SJCRH30 (cell line): ENCODE measurements at regions not wholly inside any gene's neighbourhood (a gene's known extent, or its start where the extent isn't known, plus 50 kb on each side); places are given as distances from the start of the nearest gene placed in this dataset.
"Not testable (repeated sequence)": the region's sequence is repeated elsewhere in the genome, so short reads cannot be mapped to it uniquely, and the experiment has no call there.

Experiments
- DNase-seq, 2 experiments: peaks; one replicate each; pipeline ENCODE4 v3.0.0-alpha.2; 2015 to 2020
- H3K27ac ChIP-seq: fragments of 250-450 bp; sonication (Bioruptor Pico); 2 replicates; pipeline ENCODE4 v1.5.1; 2020; ENCODE audit warnings: mild to moderate bottlenecking, moderate library complexity
- H3K27me3 ChIP-seq: fragments of 250-450 bp; sonication (Bioruptor Pico); 2 replicates; pipeline ENCODE4 v1.5.1; 2020; ENCODE audit warnings: mild to moderate bottlenecking, moderate library complexity
- H3K36me3 ChIP-seq: fragments of 250-450 bp; sonication (Bioruptor Pico); 2 replicates; pipeline ENCODE4 v1.5.1; 2020; ENCODE audit warnings: mild to moderate bottlenecking, moderate library complexity
- H3K4me1 ChIP-seq: fragments of 250-450 bp; sonication (Bioruptor Pico); 2 replicates; pipeline ENCODE4 v1.5.1; 2020; ENCODE audit warnings: mild to moderate bottlenecking, moderate library complexity
- H3K4me3 ChIP-seq: fragments of 250-450 bp; sonication (Bioruptor Pico); 2 replicates; pipeline ENCODE4 v1.5.1; 2020; ENCODE audit warnings: mild to moderate bottlenecking, moderate library complexity
- H3K9me3 ChIP-seq: fragments of 250-450 bp; sonication (Bioruptor Pico); replicated peaks from 2 replicates; pipeline ENCODE4 v1.5.1; 2020; ENCODE audit warnings: mild to moderate bottlenecking, moderate library complexity

GRCh38 chr20:18876394-18876793 lies 62.8 kb downstream of the SCP2D1 start:
- DNase-seq, H3K4me3 ChIP-seq, H3K36me3 ChIP-seq, H3K27me3 ChIP-seq, H3K27ac ChIP-seq, H3K9me3 ChIP-seq, H3K4me1 ChIP-seq: not testable (repeated sequence)

- no peaks in the 10 kb centered on the region for H3K4me1 ChIP-seq
- no peak overlapping the region for H3K27ac ChIP-seq
- H3K9me3 ChIP-seq: no peaks in the 10 kb centered on the region; the same call in 1 of the 2 replicates
- no peaks in the 10 kb centered on the region for H3K27me3 ChIP-seq
- no peaks in the 10 kb centered on the region for H3K36me3 ChIP-seq
- DNase-seq: peak in 1 of 2 experiments; percentile 13
- H3K4me3 ChIP-seq: no peak overlapping the region
Measured at GRCh38 chr20:18879262-18879661, 65.7 kb downstream of the SCP2D1 start.

GRCh38 chr20:18886756-18887155 lies 73.2 kb downstream of the SCP2D1 start:
- Histone ChIP-seq H3K4me3 (no peak overlapping the region), H3K27ac (no peak overlapping the region), H3K36me3 (no peaks in the 10 kb centered on the region), H3K4me1 (peaks cover 4% of the 10 kb centered on the region; the same call in 1 of the 2 replicates), H3K27me3 (no peaks in the 10 kb centered on the region), H3K9me3 (no peaks in the 10 kb centered on the region)
- peak in 1 of 2 experiments; percentile 12 for DNase-seq

GRCh38 chr20:18901980-18902737 lies 88.6 kb downstream of the SCP2D1 start:
- DNase-seq: no peak
- Histone ChIP-seq H3K27ac (no peak overlapping the region), H3K9me3 (no peaks in the 10 kb centered on the region), H3K36me3 (no peaks in the 10 kb centered on the region), H3K4me3 (no peak overlapping the region), H3K27me3 (no peaks in the 10 kb centered on the region), H3K4me1 (peaks cover 4% of the 10 kb centered on the region; the same call in 1 of the 2 replicates)

- Histone ChIP-seq H3K36me3 (no peaks in the 10 kb centered on the region), H3K27me3 (no peaks in the 10 kb centered on the region), H3K9me3 (no peaks in the 10 kb centered on the region), H3K4me3 (no peak overlapping the region), H3K4me1 (peaks cover 5% of the 10 kb centered on the region; the same call in 1 of the 2 replicates), H3K27ac (no peak overlapping the region)
- no peak for DNase-seq
Measured at GRCh38 chr20:18904192-18904591, 90.6 kb downstream of the SCP2D1 start.

- no peak for DNase-seq
- no peaks in the 10 kb centered on the region for H3K36me3 ChIP-seq
- H3K27me3 ChIP-seq: no peaks in the 10 kb centered on the region
- H3K27ac ChIP-seq: no peak overlapping the region
- H3K4me3 ChIP-seq: no peak overlapping the region
- H3K4me1 ChIP-seq: peaks cover 5% of the 10 kb centered on the region; the same call in 1 of the 2 replicates
- H3K9me3 ChIP-seq: no peaks in the 10 kb centered on the region
Measured at GRCh38 chr20:18904624-18905023, 91.0 kb downstream of the SCP2D1 start.

GRCh38 chr20:18906046-18906445 lies 92.5 kb downstream of the SCP2D1 start:
- Histone ChIP-seq H3K36me3 (no peaks in the 10 kb centered on the region), H3K4me3 (no peak overlapping the region), H3K27me3 (no peaks in the 10 kb centered on the region), H3K27ac (no peak overlapping the region), H3K9me3 (no peaks in the 10 kb centered on the region), H3K4me1 (peaks cover 5% of the 10 kb centered on the region; the same call in 1 of the 2 replicates)
- no peak for DNase-seq

GRCh38 chr20:18907353-18907752 lies 93.8 kb downstream of the SCP2D1 start:
- DNase-seq: peak; percentile 40 to 62
- Histone ChIP-seq H3K4me1 (peaks cover 5% of the 10 kb centered on the region; the same call in 1 of the 2 replicates), H3K4me3 (no peak overlapping the region), H3K36me3 (no peaks in the 10 kb centered on the region), H3K9me3 (no peaks in the 10 kb centered on the region), H3K27ac (no peak overlapping the region), H3K27me3 (no peaks in the 10 kb centered on the region)

- peaks cover 5% of the 10 kb centered on the region; the same call in 1 of the 2 replicates for H3K4me1 ChIP-seq
- no peaks in the 10 kb centered on the region for H3K27me3 ChIP-seq
- no peaks in the 10 kb centered on the region for H3K36me3 ChIP-seq
- no peak for DNase-seq
- H3K9me3 ChIP-seq: no peaks in the 10 kb centered on the region
- H3K4me3 ChIP-seq: no peak overlapping the region
- no peak overlapping the region for H3K27ac ChIP-seq
Measured at GRCh38 chr20:18908109-18908508, 94.5 kb downstream of the SCP2D1 start.

- Histone ChIP-seq H3K9me3 (no peaks in the 10 kb centered on the region), H3K36me3 (no peaks in the 10 kb centered on the region), H3K27me3 (no peaks in the 10 kb centered on the region), H3K4me3 (no peak overlapping the region), H3K27ac (no peak overlapping the region), H3K4me1 (peaks cover 5% of the 10 kb centered on the region; the same call in 1 of the 2 replicates)
- DNase-seq: no peak
Measured at GRCh38 chr20:18909254-18909653, 95.7 kb downstream of the SCP2D1 start.

- H3K36me3 ChIP-seq: no peaks in the 10 kb centered on the region
- H3K4me1 ChIP-seq: no peaks in the 10 kb centered on the region
- H3K27ac ChIP-seq: no peak overlapping the region
- H3K9me3 ChIP-seq: no peaks in the 10 kb centered on the region
- DNase-seq: no peak
- H3K4me3 ChIP-seq: no peak overlapping the region
- no peaks in the 10 kb centered on the region for H3K27me3 ChIP-seq
Measured at GRCh38 chr20:18913701-18914100, 100.1 kb downstream of the SCP2D1 start.

- no peaks in the 10 kb centered on the region for H3K9me3 ChIP-seq
Measured at GRCh38 chr20:18914796-18915195, 101.2 kb downstream of the SCP2D1 start.

GRCh38 chr20:18916886-18917750 lies 103.5 kb downstream of the SCP2D1 start:
- H3K4me3 ChIP-seq: no peak overlapping the region
- H3K27ac ChIP-seq: no peak overlapping the region
- H3K4me1 ChIP-seq: no peaks in the 10 kb centered on the region
- H3K9me3 ChIP-seq: no peaks in the 10 kb centered on the region
- no peak for DNase-seq
- no peaks in the 10 kb centered on the region for H3K36me3 ChIP-seq
- H3K27me3 ChIP-seq: no peaks in the 10 kb centered on the region

More at GRCh38 chr20:18914796-18915195, 101.2 kb downstream of the SCP2D1 start:
- no peak overlapping the region for H3K27ac ChIP-seq
- H3K27me3 ChIP-seq: no peaks in the 10 kb centered on the region
- H3K36me3 ChIP-seq: no peaks in the 10 kb centered on the region
- H3K4me3 ChIP-seq: no peak overlapping the region
- no peaks in the 10 kb centered on the region for H3K4me1 ChIP-seq
- DNase-seq: no peak

GRCh38 chr20:18919996-18920395 lies 106.4 kb downstream of the SCP2D1 start:
- Histone ChIP-seq H3K36me3 (no peaks in the 10 kb centered on the region), H3K27ac (no peak overlapping the region), H3K9me3 (no peaks in the 10 kb centered on the region), H3K27me3 (no peaks in the 10 kb centered on the region), H3K4me3 (no peak overlapping the region), H3K4me1 (no peaks in the 10 kb centered on the region)
- DNase-seq: no peak

GRCh38 chr20:18921291-18921690 lies 107.7 kb downstream of the SCP2D1 start:
- no peak overlapping the region for H3K4me3 ChIP-seq
- H3K27me3 ChIP-seq: no peaks in the 10 kb centered on the region
- no peak overlapping the region for H3K27ac ChIP-seq

More at GRCh38 chr20:18921291-18921690, 107.7 kb downstream of the SCP2D1 start:
- H3K4me1 ChIP-seq: no peaks in the 10 kb centered on the region
- H3K9me3 ChIP-seq: no peaks in the 10 kb centered on the region
- DNase-seq: no peak
- no peaks in the 10 kb centered on the region for H3K36me3 ChIP-seq
